GM18909 (cell line): ENCODE measurements at regions not wholly inside any gene's neighbourhood (a gene's known extent, or its start where the extent isn't known, plus 50 kb on each side); places are given as distances from the start of the nearest gene placed in this dataset.

Experiments used
- ATAC-seq: cut with Tn5 transposase; IDR thresholded peaks from one replicate; pipeline ENCODE4 v1.9.1; 2021; ENCODE audit warnings: mild to moderate bottlenecking; ENCODE audit not compliant: unreplicated experiment, poor library complexity

DNA sequence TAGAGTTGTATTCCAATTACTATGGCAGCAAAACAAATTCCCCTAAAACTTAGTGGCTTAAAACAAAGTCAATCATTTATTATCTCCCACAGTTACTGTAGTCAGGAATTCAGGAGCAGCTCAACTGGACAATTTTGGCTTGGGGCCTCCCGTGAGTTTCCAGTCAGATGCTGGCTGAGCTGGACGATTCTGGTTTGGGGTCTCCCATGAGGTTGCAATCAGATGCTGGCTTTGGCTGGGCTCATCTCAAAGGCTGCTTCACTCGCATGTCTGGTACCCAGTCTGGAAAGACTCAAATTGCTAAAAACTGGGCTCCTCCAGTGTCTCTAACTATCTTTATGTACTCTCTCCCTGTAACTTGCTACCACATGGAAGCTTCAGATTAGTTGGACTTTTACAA is 130.1 kb downstream of the C5orf15 start:
- ATAC-seq = no peak

GRCh38 chr5:133831491-133832224 is 136.8 kb downstream of the C5orf15 start:
- no peak for ATAC-seq

- peak; percentile 42 for ATAC-seq
Measured at GRCh38 chr5:133830911-133831310, 137.5 kb downstream of the C5orf15 start.

DNA sequence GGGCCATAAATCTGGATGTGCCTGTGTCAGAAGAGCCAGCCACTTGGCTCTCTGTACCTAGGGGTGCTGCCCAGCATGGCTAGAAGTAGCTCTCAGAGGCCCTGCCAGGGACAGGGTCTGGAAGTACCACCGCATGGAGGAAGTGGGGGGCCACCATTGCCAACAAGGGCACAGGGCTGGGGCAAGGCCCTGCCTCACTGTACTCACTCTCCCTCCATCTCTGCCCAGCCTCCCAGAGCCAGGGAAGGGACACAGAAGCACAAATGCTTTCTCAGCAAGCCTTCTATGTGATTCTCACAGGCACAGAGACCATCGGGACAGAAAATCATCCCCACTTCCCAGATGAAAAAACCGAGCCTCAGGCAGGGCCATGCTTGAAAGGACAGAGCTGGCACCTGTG is 138.1 kb downstream of the C5orf15 start:
- ATAC-seq = no peak

DNA sequence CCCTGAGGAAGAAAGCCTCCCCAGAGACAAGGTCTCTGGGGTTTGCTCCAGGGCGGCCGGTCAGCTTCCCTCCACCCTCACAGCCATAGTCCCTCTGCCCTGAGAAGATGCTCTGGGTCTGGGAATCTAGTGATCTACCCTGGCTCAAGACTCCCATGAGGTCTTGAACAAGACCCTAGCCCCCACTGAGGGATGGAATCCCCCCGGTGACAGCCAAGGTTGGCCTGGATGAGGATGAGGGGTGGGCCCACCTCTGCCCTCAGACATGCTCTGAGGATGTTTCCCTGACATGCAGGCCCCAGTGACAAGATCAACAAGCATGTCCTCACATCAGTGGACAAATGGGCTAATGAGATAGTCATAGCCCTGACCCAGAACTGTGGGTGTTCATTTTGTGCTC is 138.6 kb downstream of the C5orf15 start:
- no peak for ATAC-seq

- ATAC-seq = no peak
Measured at GRCh38 chr5:133828722-133829121, 139.7 kb downstream of the C5orf15 start.

GRCh38 chr5:133827830-133828229 is 140.6 kb downstream of the C5orf15 start:
- no peak for ATAC-seq

DNA sequence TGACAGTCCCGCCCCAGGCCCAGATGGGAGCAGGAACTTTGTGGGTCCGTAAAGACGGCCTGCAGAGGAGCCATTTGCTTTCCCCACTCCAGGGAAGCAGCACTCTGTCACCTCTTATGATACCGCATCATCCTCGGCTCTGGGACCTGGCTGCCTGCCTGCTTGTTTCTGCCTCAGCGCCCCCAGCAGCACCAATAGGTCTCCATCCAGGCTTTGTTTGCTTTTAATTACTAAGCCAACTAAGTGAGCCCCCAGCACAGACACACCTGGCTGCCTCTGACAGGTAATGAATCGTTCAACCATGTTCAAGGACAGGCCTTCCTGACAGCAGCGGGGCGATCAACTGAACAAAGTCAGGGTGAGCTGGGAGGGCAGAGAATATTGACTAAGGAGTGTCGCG is 141.4 kb downstream of the C5orf15 start:
- ATAC-seq = no peak

GRCh38 chr5:133825631-133826289 is 142.7 kb downstream of the C5orf15 start:
- ATAC-seq = peak; percentile 64

- ATAC-seq = peak; percentile 73
Measured at GRCh38 chr5:133824661-133825254, 143.7 kb downstream of the C5orf15 start.

DNA sequence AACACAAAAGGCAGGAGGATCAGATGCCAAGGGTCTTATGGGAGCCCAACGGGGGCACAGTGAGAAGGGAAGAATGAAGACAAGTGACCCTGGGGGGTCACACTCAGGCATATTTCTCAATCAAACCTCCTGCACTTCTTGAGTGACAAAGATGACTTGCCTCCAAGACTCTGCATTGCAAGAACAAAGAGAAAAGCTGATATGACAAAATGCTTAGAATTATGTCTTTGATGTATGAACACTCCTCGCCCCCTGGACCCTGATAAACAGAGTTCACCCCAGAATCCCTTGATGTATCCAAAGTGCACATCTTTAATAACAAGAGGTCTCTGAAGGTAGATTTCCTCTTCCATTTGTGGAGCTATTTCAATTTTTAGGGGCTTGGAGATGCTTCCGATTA is 146.5 kb downstream of the C5orf15 start:
- no peak for ATAC-seq

DNA sequence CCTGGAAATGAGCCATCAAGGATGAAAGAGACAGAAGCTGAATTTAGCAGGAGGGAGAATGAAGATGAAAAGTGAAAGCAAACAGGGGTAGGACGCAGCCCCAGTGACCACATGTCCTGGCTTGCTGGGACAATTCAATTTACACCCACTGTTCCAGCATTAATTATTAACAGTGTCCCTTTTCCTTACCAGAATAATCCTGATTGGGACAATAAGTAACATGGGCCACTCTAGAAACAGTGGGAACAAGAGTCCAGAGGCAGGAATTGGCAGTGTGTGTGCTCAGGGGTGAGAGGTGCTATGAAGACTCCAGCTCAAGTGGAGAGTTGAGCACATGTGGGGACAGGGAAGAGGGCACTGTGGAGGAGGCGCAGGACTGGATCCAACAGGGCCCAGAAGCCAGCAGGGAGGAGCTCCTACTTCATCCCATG is 147.1 kb downstream of the C5orf15 start:
- no peak for ATAC-seq

DNA sequence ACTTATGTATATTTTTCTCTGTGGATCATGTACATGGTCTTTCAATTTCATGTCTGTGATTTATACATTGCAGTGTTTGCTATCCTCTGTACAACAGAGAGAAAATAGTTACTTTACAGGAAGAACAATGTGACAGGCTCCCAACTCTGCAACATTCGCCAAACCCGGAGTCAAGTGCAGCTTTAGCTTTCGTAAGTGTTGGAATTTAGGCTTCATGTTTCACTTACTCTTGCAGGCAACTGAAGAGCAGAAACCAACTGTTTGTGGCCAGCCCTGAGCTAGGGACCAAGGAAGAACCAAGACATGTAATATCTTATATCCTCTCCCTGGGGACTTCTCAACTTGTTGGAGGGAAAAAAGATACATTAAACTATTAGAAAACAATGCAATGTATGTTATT is 147.9 kb downstream of the C5orf15 start:
- no peak for ATAC-seq

- no peak for ATAC-seq
Measured at GRCh38 chr5:133819977-133820471, 148.4 kb downstream of the C5orf15 start.

DNA sequence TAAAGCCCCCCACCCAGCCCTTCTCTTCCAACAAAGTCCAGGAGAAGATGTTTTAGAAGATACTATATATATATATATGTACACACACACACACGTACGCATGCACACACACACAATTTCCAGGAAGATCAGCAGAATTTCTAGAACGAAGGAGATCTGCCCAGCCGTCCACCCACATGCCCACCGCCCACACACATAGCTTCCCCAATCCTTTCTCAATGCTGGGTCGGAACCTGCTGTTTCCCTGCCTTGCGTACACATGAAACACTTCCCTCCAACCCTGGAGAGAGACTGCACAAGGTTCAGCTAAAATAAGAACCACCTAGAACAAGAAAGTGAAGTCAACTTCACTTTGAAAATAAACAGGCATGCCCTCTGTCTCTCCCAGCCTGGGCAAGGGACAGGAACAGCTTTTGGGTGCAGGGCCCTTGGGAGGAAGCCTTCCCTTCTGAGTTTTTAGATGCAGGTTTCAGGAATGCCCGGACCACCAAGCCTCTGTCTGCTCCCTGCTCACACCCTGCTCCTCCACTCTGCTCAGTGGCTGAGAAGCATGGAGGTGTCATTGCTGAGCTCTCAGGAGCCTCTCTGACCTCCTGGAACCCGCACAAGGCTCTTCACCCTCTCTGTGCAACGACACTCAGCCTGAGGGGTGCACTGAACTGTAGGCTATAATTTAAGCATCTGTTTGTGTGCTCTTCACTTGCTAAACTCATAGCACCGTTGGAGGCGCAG is 149.4 kb downstream of the C5orf15 start:
- no peak for ATAC-seq

GRCh38 chr5:133818031-133818431 is 150.4 kb downstream of the C5orf15 start:
- ATAC-seq = no peak

DNA sequence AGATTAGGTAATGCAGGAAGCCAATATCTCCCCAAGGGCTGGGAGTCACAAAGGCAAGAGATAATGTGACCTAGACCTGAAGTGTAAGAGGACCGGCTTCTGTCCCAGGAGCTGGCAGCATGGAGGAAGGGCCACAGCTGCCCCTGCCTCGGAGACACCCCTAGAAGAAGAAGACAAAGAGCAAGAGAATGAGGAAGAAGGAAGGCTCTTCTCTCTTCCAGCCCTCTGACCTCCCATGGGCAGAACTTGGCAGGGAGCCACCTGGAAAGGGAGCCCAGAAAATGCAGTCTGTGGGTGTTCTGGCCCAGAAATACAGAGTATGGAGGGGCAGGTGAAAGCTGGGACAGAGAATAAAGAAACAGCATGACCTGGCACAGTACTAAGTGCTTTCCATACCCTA is 151.0 kb downstream of the C5orf15 start:
- no peak for ATAC-seq

GRCh38 chr5:133816791-133817190 is 151.6 kb downstream of the C5orf15 start:
- no peak for ATAC-seq

- ATAC-seq = no peak
Measured at GRCh38 chr5:133814152-133814551, 154.3 kb downstream of the C5orf15 start.

DNA sequence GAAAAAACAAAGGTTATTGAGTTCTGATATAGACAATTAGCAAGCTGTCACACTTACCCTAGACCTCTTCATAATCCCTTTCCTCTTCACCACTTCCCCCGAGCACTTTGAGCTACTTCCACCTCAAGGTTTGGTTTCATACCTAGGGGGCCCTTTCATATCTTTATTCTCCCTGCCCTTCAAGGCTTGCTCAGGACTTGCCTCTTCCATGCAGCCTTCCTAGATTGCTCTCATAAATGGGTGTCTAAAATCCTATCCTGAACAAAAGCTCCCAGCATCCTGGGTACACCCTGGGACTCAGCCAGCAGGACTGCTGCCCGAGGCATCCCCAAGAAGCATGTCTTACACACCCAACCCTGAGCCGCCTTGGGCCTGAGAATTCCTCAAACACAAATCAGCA is 157.3 kb downstream of the C5orf15 start:
- ATAC-seq = no peak

DNA sequence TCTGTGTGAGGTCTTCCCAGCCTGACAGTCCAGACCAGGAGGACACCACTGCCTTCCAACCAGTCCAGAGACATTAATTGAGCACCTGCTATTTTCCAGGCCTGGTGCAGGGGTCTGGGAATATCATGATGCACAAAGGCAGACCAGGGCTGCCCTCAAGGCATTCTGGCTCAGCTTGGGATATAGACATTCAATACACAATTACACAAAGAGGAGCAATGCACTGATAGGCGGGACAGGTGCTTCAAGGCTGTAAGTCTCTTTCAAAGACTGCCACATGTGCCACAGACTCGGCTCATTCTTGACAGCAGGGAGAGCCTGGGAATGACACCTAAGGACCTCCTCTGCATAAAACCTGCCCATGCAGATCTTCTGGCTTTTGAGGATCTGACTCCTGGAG is 158.6 kb downstream of the C5orf15 start:
- ATAC-seq = no peak
